ENCODE measurements at regions not wholly inside any gene's neighbourhood (a gene's known extent, or its start where the extent isn't known, plus 50 kb on each side); places are given as distances from the start of the nearest gene placed in this dataset.

DNA sequence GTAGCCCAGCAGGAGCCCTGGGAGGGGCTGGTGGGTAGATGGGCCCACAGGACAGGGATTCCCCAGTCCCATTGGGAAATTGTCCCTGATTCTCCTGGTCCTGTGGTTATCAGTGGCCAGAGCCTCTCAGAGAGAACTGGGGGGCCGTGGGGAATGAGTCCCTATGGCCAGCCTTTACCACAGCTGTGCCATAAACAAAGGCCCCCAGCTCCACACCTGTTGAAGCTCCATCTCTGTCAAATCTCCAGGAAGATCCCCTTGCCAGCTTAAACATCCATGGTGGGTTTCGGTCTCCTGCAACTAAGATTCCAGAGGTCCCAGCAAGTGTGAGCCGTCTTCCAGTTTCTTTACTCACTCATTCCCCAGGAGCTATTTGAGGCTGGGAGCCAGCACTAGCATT is 897.1 kb downstream of the LRRTM4 start:
- H3K27me3 Mint-ChIP-seq (ENCODE audit: insufficient read depth, unreplicated experiment) = peaks cover 84% of the 10 kb centered on the region

DNA sequence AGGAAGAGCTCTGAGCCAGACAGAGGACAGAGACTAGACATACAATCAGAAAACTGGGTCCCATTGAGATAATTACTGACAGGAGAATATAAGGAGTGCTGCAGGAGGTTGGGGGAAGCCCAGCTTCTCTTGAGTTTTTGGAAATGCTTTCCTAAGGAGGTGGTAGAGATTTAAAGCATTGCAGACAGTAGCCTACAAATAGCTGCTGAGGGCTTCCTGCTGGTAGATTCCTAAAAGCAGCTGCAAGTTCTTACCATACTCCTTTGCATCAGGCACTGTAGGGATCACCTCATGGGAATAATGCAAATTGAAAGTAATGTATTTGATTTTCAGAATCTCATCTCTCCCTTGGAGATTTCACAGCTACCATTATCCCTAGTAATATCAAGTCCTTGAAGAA is 902.6 kb upstream of the GCFC2 start:
- H3K27ac Mint-ChIP-seq (ENCODE audit: low read depth, unreplicated experiment) = no peak overlapping the region

More for the DNA sequence above, 897.1 kb downstream of the LRRTM4 start:
- ChIA-PET CTCF (interaction anchor here (1.5 kb wide), 1 partner anchor 25 kb away, joined by 7 read pairs; no protein-coding TSS in a partner anchor), POLR2A (no interaction called here)
- no peak overlapping the region for H3K27ac Mint-ChIP-seq (ENCODE audit: low read depth, unreplicated experiment)
- BruUV-seq (replicated peaks) = no TSS peak
- no peaks in the 10 kb centered on the region for H3K9me3 Mint-ChIP-seq (ENCODE audit: unreplicated experiment)
- H3K4me3 Mint-ChIP-seq (ENCODE audit: unreplicated experiment) = no peak overlapping the region
- no peak for DNase-seq (ENCODE audit: unreplicated experiment)
- H3K36me3 Mint-ChIP-seq (ENCODE audit: insufficient read depth, unreplicated experiment) = no peaks in the 10 kb centered on the region
- intact Hi-C loops (cut with micrococcal nuclease) = no loop called here
- H3K4me1 Mint-ChIP-seq (ENCODE audit: insufficient read depth, unreplicated experiment) = no peaks in the 10 kb centered on the region
- TF ChIP-seq, protein P1, sequence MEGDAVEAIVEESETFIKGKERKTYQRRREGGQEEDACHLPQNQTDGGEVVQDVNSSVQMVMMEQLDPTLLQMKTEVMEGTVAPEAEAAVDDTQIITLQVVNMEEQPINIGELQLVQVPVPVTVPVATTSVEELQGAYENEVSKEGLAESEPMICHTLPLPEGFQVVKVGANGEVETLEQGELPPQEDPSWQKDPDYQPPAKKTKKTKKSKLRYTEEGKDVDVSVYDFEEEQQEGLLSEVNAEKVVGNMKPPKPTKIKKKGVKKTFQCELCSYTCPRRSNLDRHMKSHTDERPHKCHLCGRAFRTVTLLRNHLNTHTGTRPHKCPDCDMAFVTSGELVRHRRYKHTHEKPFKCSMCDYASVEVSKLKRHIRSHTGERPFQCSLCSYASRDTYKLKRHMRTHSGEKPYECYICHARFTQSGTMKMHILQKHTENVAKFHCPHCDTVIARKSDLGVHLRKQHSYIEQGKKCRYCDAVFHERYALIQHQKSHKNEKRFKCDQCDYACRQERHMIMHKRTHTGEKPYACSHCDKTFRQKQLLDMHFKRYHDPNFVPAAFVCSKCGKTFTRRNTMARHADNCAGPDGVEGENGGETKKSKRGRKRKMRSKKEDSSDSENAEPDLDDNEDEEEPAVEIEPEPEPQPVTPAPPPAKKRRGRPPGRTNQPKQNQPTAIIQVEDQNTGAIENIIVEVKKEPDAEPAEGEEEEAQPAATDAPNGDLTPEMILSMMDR (IDR thresholded peaks at IDR 0.05; ENCODE audit: unreplicated experiment) = no peak

DNA sequence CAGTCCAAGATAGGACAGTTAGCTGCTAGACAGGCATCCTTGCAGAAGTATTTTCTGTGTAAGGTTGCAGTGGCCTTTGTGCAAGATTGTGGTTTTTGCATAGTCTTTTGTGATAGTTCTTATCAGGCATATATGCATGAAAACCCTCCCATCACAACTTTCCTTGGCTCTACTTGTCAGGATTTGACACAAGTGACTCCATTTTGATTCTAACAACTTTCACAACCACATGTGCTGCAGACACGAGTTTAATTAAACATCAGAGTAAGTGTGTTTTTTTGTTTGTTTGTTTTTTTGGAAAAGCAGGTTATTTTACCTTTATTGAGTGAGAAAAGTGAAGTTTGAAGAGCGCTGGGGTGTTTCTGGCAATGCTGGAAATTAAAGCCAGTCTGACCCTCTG is 902.0 kb upstream of the GCFC2 start:
- Mint-ChIP-seq H3K27me3 (ENCODE audit: insufficient read depth, unreplicated experiment) (peaks cover 36% of the 10 kb centered on the region), H3K4me3 (ENCODE audit: unreplicated experiment) (no peak overlapping the region), H3K36me3 (ENCODE audit: insufficient read depth, unreplicated experiment) (no peaks in the 10 kb centered on the region), H3K9me3 (ENCODE audit: unreplicated experiment) (no peaks in the 10 kb centered on the region), H3K4me1 (ENCODE audit: insufficient read depth, unreplicated experiment) (no peaks in the 10 kb centered on the region), H3K27ac (ENCODE audit: low read depth, unreplicated experiment) (no peak overlapping the region)
- no TSS peak for BruUV-seq (replicated peaks)
- TF ChIP-seq, protein P1 (IDR thresholded peaks at IDR 0.05; ENCODE audit: unreplicated experiment) = no peak
- intact Hi-C loops (cut with micrococcal nuclease) = no loop called here
- POLR2A ChIA-PET = no interaction called here
- no peak for DNase-seq (ENCODE audit: unreplicated experiment)
- CTCF ChIA-PET = interaction anchor here (0.6 to 1.3 kb wide), 3 partner anchors 16 to 824 kb away, joined by 3 to 4 read pairs (median 3); no protein-coding TSS in a partner anchor

More for the DNA sequence above, 902.6 kb upstream of the GCFC2 start:
- TF ChIP-seq, protein P1 (IDR thresholded peaks at IDR 0.05; ENCODE audit: unreplicated experiment) = no peak
- no TSS peak for BruUV-seq (replicated peaks)
- POLR2A ChIA-PET = no interaction called here
- Mint-ChIP-seq H3K27me3 (ENCODE audit: insufficient read depth, unreplicated experiment) (peaks cover 41% of the 10 kb centered on the region), H3K9me3 (ENCODE audit: unreplicated experiment) (no peaks in the 10 kb centered on the region), H3K36me3 (ENCODE audit: insufficient read depth, unreplicated experiment) (no peaks in the 10 kb centered on the region), H3K4me3 (ENCODE audit: unreplicated experiment) (no peak overlapping the region), H3K4me1 (ENCODE audit: insufficient read depth, unreplicated experiment) (no peaks in the 10 kb centered on the region)
- no peak for DNase-seq (ENCODE audit: unreplicated experiment)
- intact Hi-C loops (cut with micrococcal nuclease) = no loop called here
- CTCF ChIA-PET = interaction anchor here (0.6 to 1.3 kb wide), 4 partner anchors 13 to 825 kb away, joined by 3 to 5 read pairs (median 4); no protein-coding TSS in a partner anchor

DNA sequence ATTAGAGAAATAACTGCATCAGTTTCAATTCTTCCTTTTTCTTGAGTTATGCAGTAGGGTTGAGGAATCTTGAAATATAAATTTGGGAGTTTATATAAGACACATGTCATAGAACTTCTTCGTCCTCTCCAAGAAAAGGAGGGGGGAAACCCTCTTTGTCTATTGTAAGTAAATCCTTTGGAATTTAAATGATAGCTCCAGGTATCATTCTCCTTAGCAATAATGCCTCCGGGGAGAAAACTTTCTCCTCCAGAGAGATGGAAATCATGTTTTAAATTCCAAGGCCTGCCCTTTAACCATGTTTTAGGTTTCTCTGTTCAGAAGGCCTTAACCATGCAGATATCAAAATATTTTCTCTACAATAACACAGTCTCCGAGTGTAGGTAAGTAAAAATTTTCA is 899.7 kb upstream of the GCFC2 start:
- no TSS peak for BruUV-seq (replicated peaks)
- no peak for DNase-seq (ENCODE audit: unreplicated experiment)
- H3K36me3 Mint-ChIP-seq (ENCODE audit: insufficient read depth, unreplicated experiment) = no peaks in the 10 kb centered on the region
- H3K4me1 Mint-ChIP-seq (ENCODE audit: insufficient read depth, unreplicated experiment) = no peaks in the 10 kb centered on the region
- TF ChIP-seq, protein P1 (IDR thresholded peaks at IDR 0.05; ENCODE audit: unreplicated experiment) = no peak
- H3K4me3 Mint-ChIP-seq (ENCODE audit: unreplicated experiment) = no peak overlapping the region
- H3K27me3 Mint-ChIP-seq (ENCODE audit: insufficient read depth, unreplicated experiment) = peaks cover 29% of the 10 kb centered on the region
- POLR2A ChIA-PET = no interaction called here
- CTCF ChIA-PET = interaction anchor here (1.4 kb wide), 1 partner anchor 11 kb away, joined by 6 read pairs; no protein-coding TSS in a partner anchor
- no peak overlapping the region for H3K27ac Mint-ChIP-seq (ENCODE audit: low read depth, unreplicated experiment)
- intact Hi-C loops (cut with micrococcal nuclease) = no loop called here
- H3K9me3 Mint-ChIP-seq (ENCODE audit: unreplicated experiment) = no peaks in the 10 kb centered on the region

Measured in MCF 10A (cell line).